ENCODE measurements at regions not wholly inside any gene's neighbourhood (a gene's known extent, or its start where the extent isn't known, plus 50 kb on each side); places are given as distances from the start of the nearest gene placed in this dataset.

DNA sequence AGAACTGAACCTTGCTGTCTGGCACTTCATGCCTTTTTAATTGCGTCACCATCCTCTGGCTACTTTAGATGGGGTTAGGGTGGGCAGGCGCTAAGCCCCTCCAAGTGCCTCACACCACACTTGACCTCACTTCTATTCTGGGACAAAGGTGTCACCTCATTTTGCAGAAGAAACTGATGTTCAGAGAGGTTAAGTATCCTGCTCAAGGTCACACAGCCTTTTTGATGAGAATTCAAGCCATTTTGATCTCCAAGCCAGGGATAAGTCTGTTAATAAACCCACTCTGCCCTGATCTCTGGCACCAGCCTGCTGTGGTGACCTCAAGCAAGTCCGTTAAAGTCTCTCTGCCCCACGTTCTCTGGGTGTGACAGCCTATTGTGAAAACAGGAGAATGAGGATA lies 58.8 kb upstream of the PRR23C start:
- ATAC-seq (no peak), DNase-seq (ENCODE audit: low read depth, low spot score) (no peak)
- BruUV-seq (replicated peaks) = no TSS peak
- Histone ChIP-seq H3K9me3 (ENCODE audit: control insufficient read depth, insufficient read depth, low read depth, low read length) (no peaks in the 10 kb centered on the region), H3K36me3 (ENCODE audit: control insufficient read depth, insufficient read depth, low read length) (no peaks in the 10 kb centered on the region), H3K4me1 (ENCODE audit: control insufficient read depth, insufficient read depth, low read length) (no peaks in the 10 kb centered on the region), H3K27me3 (ENCODE audit: control insufficient read depth, insufficient read depth, low read length) (no peaks in the 10 kb centered on the region), H3K27ac (ENCODE audit: low read length) (no peak overlapping the region), H3K4me3 (ENCODE audit: low read depth in 2 of 2, low read length in 2 of 2) (no peak overlapping the region)
- TF ChIP-seq POLR2AphosphoS5 (IDR thresholded peaks at IDR 0.05; ENCODE audit: low read depth, low read length) (no peak), SIN3A (IDR thresholded peaks at IDR 0.05; ENCODE audit: borderline replicate concordance, insufficient read depth, low read depth, low read length) (no peak)
- ChIA-PET CTCF (interaction anchor here (1.9 kb wide), 1 partner anchor 8 kb away, joined by 5 read pairs; no protein-coding TSS in a partner anchor), POLR2A (no interaction called here)
- intact Hi-C loops (cut with micrococcal nuclease; ENCODE audit: unreplicated experiment) = no loop called here
- in situ Hi-C loops (cut with HindIII; ENCODE audit: low pct_unique_long_range_greater_than_20kb, low sequenced_read_pairs) = no loop called here

DNA sequence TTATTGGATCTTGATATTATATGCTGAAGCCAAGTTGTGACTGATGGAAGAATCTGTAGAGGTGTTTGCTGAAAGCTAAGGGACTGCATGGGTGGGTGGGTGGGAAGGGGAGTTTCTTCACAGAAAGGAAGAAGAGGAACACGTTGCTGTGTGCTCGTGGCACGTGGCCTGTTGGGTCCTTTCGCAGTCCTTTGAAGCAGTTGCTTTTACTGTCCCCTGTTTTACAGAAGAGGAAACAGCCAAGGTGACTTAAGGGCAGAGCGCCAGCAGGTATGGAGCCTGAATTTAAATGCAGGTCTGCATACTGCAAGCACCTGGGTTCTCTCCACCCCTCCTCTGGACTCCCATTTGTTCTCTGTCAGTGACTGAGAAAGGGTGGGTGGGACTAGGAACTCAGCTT lies 59.4 kb upstream of the PRR23C start:
- H3K36me3 ChIP-seq (ENCODE audit: control insufficient read depth, insufficient read depth, low read length) = no peaks in the 10 kb centered on the region
- H3K27ac ChIP-seq (ENCODE audit: low read length) = no peak overlapping the region
- no peak overlapping the region for H3K4me3 ChIP-seq (ENCODE audit: low read depth in 2 of 2, low read length in 2 of 2)
- DNase-seq (ENCODE audit: low read depth, low spot score) = no peak
- ChIA-PET POLR2A (no interaction called here), CTCF (no interaction called here)
- ATAC-seq = no peak
- H3K27me3 ChIP-seq (ENCODE audit: control insufficient read depth, insufficient read depth, low read length) = no peaks in the 10 kb centered on the region
- BruUV-seq (replicated peaks) = no TSS peak
- H3K4me1 ChIP-seq (ENCODE audit: control insufficient read depth, insufficient read depth, low read length) = no peaks in the 10 kb centered on the region
- intact Hi-C loops (cut with micrococcal nuclease; ENCODE audit: unreplicated experiment) (no loop called here), in situ Hi-C loops (cut with HindIII; ENCODE audit: low pct_unique_long_range_greater_than_20kb, low sequenced_read_pairs) (no loop called here)
- no peaks in the 10 kb centered on the region for H3K9me3 ChIP-seq (ENCODE audit: control insufficient read depth, insufficient read depth, low read depth, low read length)
- TF ChIP-seq, protein P1, sequence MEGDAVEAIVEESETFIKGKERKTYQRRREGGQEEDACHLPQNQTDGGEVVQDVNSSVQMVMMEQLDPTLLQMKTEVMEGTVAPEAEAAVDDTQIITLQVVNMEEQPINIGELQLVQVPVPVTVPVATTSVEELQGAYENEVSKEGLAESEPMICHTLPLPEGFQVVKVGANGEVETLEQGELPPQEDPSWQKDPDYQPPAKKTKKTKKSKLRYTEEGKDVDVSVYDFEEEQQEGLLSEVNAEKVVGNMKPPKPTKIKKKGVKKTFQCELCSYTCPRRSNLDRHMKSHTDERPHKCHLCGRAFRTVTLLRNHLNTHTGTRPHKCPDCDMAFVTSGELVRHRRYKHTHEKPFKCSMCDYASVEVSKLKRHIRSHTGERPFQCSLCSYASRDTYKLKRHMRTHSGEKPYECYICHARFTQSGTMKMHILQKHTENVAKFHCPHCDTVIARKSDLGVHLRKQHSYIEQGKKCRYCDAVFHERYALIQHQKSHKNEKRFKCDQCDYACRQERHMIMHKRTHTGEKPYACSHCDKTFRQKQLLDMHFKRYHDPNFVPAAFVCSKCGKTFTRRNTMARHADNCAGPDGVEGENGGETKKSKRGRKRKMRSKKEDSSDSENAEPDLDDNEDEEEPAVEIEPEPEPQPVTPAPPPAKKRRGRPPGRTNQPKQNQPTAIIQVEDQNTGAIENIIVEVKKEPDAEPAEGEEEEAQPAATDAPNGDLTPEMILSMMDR (IDR thresholded peaks at IDR 0.05) = no peak
- TF ChIP-seq, protein P2, sequence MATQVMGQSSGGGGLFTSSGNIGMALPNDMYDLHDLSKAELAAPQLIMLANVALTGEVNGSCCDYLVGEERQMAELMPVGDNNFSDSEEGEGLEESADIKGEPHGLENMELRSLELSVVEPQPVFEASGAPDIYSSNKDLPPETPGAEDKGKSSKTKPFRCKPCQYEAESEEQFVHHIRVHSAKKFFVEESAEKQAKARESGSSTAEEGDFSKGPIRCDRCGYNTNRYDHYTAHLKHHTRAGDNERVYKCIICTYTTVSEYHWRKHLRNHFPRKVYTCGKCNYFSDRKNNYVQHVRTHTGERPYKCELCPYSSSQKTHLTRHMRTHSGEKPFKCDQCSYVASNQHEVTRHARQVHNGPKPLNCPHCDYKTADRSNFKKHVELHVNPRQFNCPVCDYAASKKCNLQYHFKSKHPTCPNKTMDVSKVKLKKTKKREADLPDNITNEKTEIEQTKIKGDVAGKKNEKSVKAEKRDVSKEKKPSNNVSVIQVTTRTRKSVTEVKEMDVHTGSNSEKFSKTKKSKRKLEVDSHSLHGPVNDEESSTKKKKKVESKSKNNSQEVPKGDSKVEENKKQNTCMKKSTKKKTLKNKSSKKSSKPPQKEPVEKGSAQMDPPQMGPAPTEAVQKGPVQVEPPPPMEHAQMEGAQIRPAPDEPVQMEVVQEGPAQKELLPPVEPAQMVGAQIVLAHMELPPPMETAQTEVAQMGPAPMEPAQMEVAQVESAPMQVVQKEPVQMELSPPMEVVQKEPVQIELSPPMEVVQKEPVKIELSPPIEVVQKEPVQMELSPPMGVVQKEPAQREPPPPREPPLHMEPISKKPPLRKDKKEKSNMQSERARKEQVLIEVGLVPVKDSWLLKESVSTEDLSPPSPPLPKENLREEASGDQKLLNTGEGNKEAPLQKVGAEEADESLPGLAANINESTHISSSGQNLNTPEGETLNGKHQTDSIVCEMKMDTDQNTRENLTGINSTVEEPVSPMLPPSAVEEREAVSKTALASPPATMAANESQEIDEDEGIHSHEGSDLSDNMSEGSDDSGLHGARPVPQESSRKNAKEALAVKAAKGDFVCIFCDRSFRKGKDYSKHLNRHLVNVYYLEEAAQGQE (IDR thresholded peaks at IDR 0.05; ENCODE audit: insufficient read depth in 1 of 2, low read depth in 2 of 2, low read length in 1 of 2) = no peak
- TF ChIP-seq TCF7L2 (IDR thresholded peaks at IDR 0.05; ENCODE audit: low read depth, low read length) = no peak
- TF ChIP-seq POLR2AphosphoS5 (IDR thresholded peaks at IDR 0.05; ENCODE audit: low read depth, low read length) = no peak
- TF ChIP-seq SIN3A (IDR thresholded peaks at IDR 0.05; ENCODE audit: borderline replicate concordance, insufficient read depth, low read depth, low read length) = no peak

DNA sequence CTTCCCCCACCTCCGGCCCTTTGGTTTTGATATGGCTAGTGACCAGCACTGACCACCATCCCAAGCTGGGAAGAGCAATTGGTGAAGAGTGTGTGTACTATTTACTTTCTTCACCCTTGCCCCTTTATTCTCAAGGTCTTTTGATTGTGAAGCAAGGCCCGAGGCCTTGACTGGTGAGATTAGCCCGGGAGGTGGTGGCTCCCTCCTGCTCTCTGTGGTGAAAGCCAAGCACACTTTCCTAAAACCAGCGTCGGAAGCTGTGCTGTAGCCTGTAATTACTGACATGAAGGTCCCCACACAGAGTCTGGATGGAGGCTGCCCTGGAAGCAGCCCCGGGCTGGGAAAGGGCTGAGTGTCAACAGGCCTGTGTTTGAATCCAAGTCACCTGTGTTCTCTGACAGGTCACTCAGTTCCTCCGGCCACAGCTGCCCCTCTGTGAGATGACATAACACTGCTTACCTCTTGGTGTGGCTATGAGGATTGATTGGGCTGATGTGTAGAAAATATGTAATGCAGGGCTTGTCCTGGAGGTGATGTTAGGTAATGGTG lies 60.5 kb upstream of the PRR23C start:
- intact Hi-C loops (cut with micrococcal nuclease; ENCODE audit: unreplicated experiment) = no loop called here
- CTCF ChIA-PET = no interaction called here
- TF ChIP-seq TCF7L2 (IDR thresholded peaks at IDR 0.05; ENCODE audit: low read depth, low read length) (no peak), SIN3A (IDR thresholded peaks at IDR 0.05; ENCODE audit: borderline replicate concordance, insufficient read depth, low read depth, low read length) (no peak), POLR2AphosphoS5 (IDR thresholded peaks at IDR 0.05; ENCODE audit: low read depth, low read length) (no peak)
- TF ChIP-seq, protein P2 (IDR thresholded peaks at IDR 0.05; ENCODE audit: insufficient read depth in 1 of 2, low read depth in 2 of 2, low read length in 1 of 2) = no peak
- TF ChIP-seq, protein P1 (IDR thresholded peaks at IDR 0.05) = no peak

More for the DNA sequence above, 60.5 kb upstream of the PRR23C start:
- Histone ChIP-seq H3K4me1 (ENCODE audit: control insufficient read depth, insufficient read depth, low read length) (no peaks in the 10 kb centered on the region), H3K36me3 (ENCODE audit: control insufficient read depth, insufficient read depth, low read length) (no peaks in the 10 kb centered on the region), H3K27ac (ENCODE audit: low read length) (no peak overlapping the region), H3K9me3 (ENCODE audit: control insufficient read depth, insufficient read depth, low read depth, low read length) (no peaks in the 10 kb centered on the region), H3K4me3 (ENCODE audit: low read depth in 2 of 2, low read length in 2 of 2) (no peak overlapping the region), H3K27me3 (ENCODE audit: control insufficient read depth, insufficient read depth, low read length) (no peaks in the 10 kb centered on the region)
- POLR2A ChIA-PET = no interaction called here
- in situ Hi-C loops (cut with HindIII; ENCODE audit: low pct_unique_long_range_greater_than_20kb, low sequenced_read_pairs) = no loop called here
- DNase-seq (ENCODE audit: low read depth, low spot score) = no peak
- BruUV-seq (replicated peaks) = no TSS peak
- no peak for ATAC-seq

Data from Panc1 (cell line).